Karpas-422 (cell line): ENCODE measurements at regions not wholly inside any gene's neighbourhood (a gene's known extent, or its start where the extent isn't known, plus 50 kb on each side); places are given as distances from the start of the nearest gene placed in this dataset.

Experiments used
- DNase-seq: peaks from one replicate; pipeline ENCODE4 v3.0.0-alpha.2; 2015
- H2AFZ ChIP-seq: fragments of 200-600 bp; sonication (generic); 2 replicates; pipeline ENCODE4 v1.6.1; 2014; ENCODE audit warnings: antibody characterized with exemption, low read length, mixed read lengths
- H3K27ac ChIP-seq: fragments of 200-600 bp; sonication (generic); 2 replicates; pipeline ENCODE4 v1.5.1; 2014; ENCODE audit warnings: mild to moderate bottlenecking, low read length, moderate library complexity
- H3K27me3 ChIP-seq: fragments of 200-600 bp; sonication (generic); 2 replicates; pipeline ENCODE4 v1.6.1; 2014; ENCODE audit warnings: low read length, mixed read lengths
- H3K36me3 ChIP-seq: fragments of 200-600 bp; sonication (generic); 2 replicates; pipeline ENCODE4 v1.6.1; 2014; ENCODE audit warnings: low read length, mixed read lengths; ENCODE audit not compliant: insufficient read depth
- H3K4me1 ChIP-seq: fragments of 200-600 bp; sonication (generic); 2 replicates; pipeline ENCODE4 v1.6.1; 2014; ENCODE audit warnings: mild to moderate bottlenecking, low read length, mixed read lengths
- H3K4me2 ChIP-seq: fragments of 200-600 bp; sonication (generic); 2 replicates; pipeline ENCODE4 v1.6.1; 2014; ENCODE audit warnings: low read length, low read depth, mild to moderate bottlenecking; ENCODE audit not compliant: poor library complexity, severe bottlenecking
- H3K4me3 ChIP-seq: fragments of 200-600 bp; sonication (generic); 2 replicates; pipeline ENCODE4 v1.5.1; 2014; ENCODE audit warnings: mild to moderate bottlenecking, antibody characterized with exemption, low read length, mixed read lengths
- H3K79me2 ChIP-seq: fragments of 200-600 bp; sonication (generic); 2 replicates; pipeline ENCODE4 v1.6.1; 2014; ENCODE audit warnings: mild to moderate bottlenecking, low read length, mixed read lengths
- H3K9ac ChIP-seq: fragments of 200-600 bp; sonication (generic); 2 replicates; pipeline ENCODE4 v1.6.0; 2014; ENCODE audit warnings: low read length
- H3K9me2 ChIP-seq: fragments of 200-600 bp; sonication (generic), shearing (Covaris generic); replicated peaks from 2 replicates; pipeline ENCODE4 v1.6.0; 2014; ENCODE audit warnings: mild to moderate bottlenecking, low read length, moderate library complexity; ENCODE audit not compliant: insufficient read depth
- H3K9me3 ChIP-seq: fragments of 300-700, 200-600 bp; sonication (generic); 2 replicates; pipeline ENCODE4 v1.6.1; 2014; ENCODE audit warnings: low read length, mixed read lengths
- H4K20me1 ChIP-seq: fragments of 200-600 bp; sonication (generic); 2 replicates; pipeline ENCODE4 v1.6.1; 2014; ENCODE audit warnings: mild to moderate bottlenecking, antibody characterized with exemption, low read length, low read depth; ENCODE audit not compliant: insufficient read depth

DNA sequence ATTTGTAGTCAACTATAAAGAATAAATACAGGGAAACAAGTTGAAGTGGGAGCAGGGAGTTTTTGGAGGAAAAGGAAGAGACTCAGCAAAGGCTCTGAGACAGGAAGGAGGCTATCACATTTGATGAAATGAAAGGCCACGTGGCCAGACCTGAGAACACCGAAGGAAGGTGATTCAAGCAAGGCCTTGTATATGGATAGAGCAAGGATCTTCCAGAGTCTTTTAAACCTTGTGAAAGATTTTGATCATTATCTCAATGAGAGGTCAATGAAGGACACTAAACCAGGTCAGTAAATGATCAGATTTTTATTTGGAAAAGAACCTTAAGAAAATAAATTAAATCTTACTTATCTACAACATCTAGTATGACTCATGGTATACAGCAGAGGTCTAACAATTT is 523.5 kb downstream of the SLC16A7 start:
- Histone ChIP-seq H4K20me1 (no peaks in the 10 kb centered on the region), H3K36me3 (no peaks in the 10 kb centered on the region), H3K9me3 (no peaks in the 10 kb centered on the region; the same call in 1 of the 2 replicates), H3K4me3 (no peak overlapping the region), H3K4me2 (no peak overlapping the region), H3K4me1 (no peaks in the 10 kb centered on the region), H2AFZ (no peak overlapping the region), H3K9ac (no peak overlapping the region), H3K9me2 (no peaks in the 10 kb centered on the region), H3K27me3 (no peaks in the 10 kb centered on the region), H3K79me2 (no peaks in the 10 kb centered on the region), H3K27ac (no peak overlapping the region)
- no peak for DNase-seq

GRCh38 chr12:60120199-60120598 is 524.4 kb downstream of the SLC16A7 start:
- Histone ChIP-seq H3K27me3 (no peaks in the 10 kb centered on the region), H3K9me3 (no peaks in the 10 kb centered on the region; the same call in 1 of the 2 replicates), H2AFZ (no peak overlapping the region), H4K20me1 (no peaks in the 10 kb centered on the region), H3K4me1 (no peaks in the 10 kb centered on the region), H3K4me3 (no peak overlapping the region), H3K79me2 (no peaks in the 10 kb centered on the region), H3K36me3 (no peaks in the 10 kb centered on the region), H3K9me2 (no peaks in the 10 kb centered on the region), H3K9ac (no peak overlapping the region), H3K27ac (no peak overlapping the region), H3K4me2 (no peak overlapping the region)
- no peak for DNase-seq

DNA sequence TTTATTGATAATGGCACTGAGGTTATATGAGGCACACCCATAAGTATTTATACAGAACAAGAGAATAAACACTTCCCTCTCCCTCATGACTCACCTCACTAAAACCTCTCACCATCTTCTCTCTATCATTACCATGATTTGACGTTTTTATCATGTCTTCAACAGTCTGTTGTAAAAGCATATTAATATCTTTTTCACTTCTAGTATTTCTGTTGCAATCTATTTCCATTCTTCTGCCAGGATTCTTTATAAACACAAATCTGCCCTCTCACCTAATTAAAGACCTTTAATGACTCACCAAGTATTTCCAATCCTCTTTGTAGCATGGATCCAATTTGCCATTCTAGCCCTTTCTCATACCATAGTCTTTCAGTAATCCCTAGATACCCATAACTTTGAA is 527.7 kb downstream of the SLC16A7 start:
- Histone ChIP-seq H4K20me1 (no peaks in the 10 kb centered on the region), H3K4me1 (peaks cover 12% of the 10 kb centered on the region), H3K9me3 (no peaks in the 10 kb centered on the region), H3K79me2 (no peaks in the 10 kb centered on the region), H3K27ac (no peak overlapping the region), H3K4me2 (no peak overlapping the region), H3K9ac (no peak overlapping the region), H3K9me2 (no peaks in the 10 kb centered on the region), H3K36me3 (no peaks in the 10 kb centered on the region), H2AFZ (no peak overlapping the region), H3K27me3 (no peaks in the 10 kb centered on the region), H3K4me3 (no peak overlapping the region)
- no peak for DNase-seq

- Histone ChIP-seq H3K9me2 (no peaks in the 10 kb centered on the region), H3K4me3 (no peak overlapping the region), H3K36me3 (no peaks in the 10 kb centered on the region), H3K27me3 (no peaks in the 10 kb centered on the region), H3K27ac (no peak overlapping the region), H3K4me2 (no peak overlapping the region), H3K9me3 (no peaks in the 10 kb centered on the region; the same call in 1 of the 2 replicates), H2AFZ (no peak overlapping the region), H3K79me2 (no peaks in the 10 kb centered on the region), H3K4me1 (no peaks in the 10 kb centered on the region), H4K20me1 (no peaks in the 10 kb centered on the region), H3K9ac (no peak overlapping the region)
- no peak for DNase-seq
Measured at GRCh38 chr12:60137513-60137912, 541.7 kb downstream of the SLC16A7 start.

DNA sequence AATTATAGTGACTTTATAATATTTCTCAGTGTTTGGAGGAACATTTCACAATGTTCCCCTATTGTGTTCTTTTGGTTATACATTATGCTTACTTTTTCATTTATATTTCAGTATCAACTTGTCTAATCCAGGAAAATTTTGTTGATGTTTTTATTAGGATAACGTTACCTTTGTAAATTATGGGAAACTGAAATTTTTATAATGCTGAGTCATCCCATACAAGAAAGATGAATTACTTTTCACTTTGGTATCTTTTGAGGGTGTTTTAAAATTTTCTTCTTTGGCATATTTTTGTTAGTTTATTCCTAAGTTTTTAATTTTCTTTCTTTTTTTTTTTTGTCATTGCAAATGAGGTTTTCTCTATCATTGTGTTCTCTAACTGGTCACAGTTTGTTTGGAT is 542.7 kb downstream of the SLC16A7 start:
- no peaks in the 10 kb centered on the region for H3K27me3 ChIP-seq
- H2AFZ ChIP-seq: no peak overlapping the region
- no peaks in the 10 kb centered on the region for H3K4me1 ChIP-seq
- no peaks in the 10 kb centered on the region for H4K20me1 ChIP-seq
- no peak overlapping the region for H3K27ac ChIP-seq
- no peak overlapping the region for H3K9ac ChIP-seq
- H3K4me3 ChIP-seq: no peak overlapping the region
- no peak overlapping the region for H3K4me2 ChIP-seq
- DNase-seq: no peak
- no peaks in the 10 kb centered on the region; the same call in 1 of the 2 replicates for H3K9me3 ChIP-seq
- H3K79me2 ChIP-seq: no peaks in the 10 kb centered on the region
- no peaks in the 10 kb centered on the region for H3K36me3 ChIP-seq
- no peaks in the 10 kb centered on the region for H3K9me2 ChIP-seq

- Histone ChIP-seq H2AFZ (no peak overlapping the region), H3K9me2 (no peaks in the 10 kb centered on the region), H3K79me2 (no peaks in the 10 kb centered on the region), H3K27me3 (no peaks in the 10 kb centered on the region), H3K4me1 (no peaks in the 10 kb centered on the region), H3K9me3 (no peaks in the 10 kb centered on the region), H4K20me1 (no peaks in the 10 kb centered on the region), H3K4me3 (no peak overlapping the region), H3K36me3 (no peaks in the 10 kb centered on the region), H3K4me2 (no peak overlapping the region), H3K27ac (no peak overlapping the region), H3K9ac (no peak overlapping the region)
- no peak for DNase-seq
Measured at GRCh38 chr12:60144395-60144794, 548.6 kb downstream of the SLC16A7 start.

GRCh38 chr12:60148109-60148508 is 552.3 kb downstream of the SLC16A7 start:
- Histone ChIP-seq H3K4me3 (no peak overlapping the region), H3K9me3 (no peaks in the 10 kb centered on the region), H2AFZ (no peak overlapping the region), H3K9me2 (no peaks in the 10 kb centered on the region), H3K36me3 (no peaks in the 10 kb centered on the region), H3K27ac (no peak overlapping the region), H3K79me2 (no peaks in the 10 kb centered on the region), H3K9ac (no peak overlapping the region), H3K4me1 (no peaks in the 10 kb centered on the region), H3K27me3 (no peaks in the 10 kb centered on the region), H3K4me2 (no peak overlapping the region), H4K20me1 (no peaks in the 10 kb centered on the region)
- no peak for DNase-seq

- DNase-seq: no peak
- no peaks in the 10 kb centered on the region for H3K36me3 ChIP-seq
- no peak overlapping the region for H3K4me2 ChIP-seq
- H3K9me2 ChIP-seq: no peaks in the 10 kb centered on the region
- no peaks in the 10 kb centered on the region for H3K4me1 ChIP-seq
- no peaks in the 10 kb centered on the region for H4K20me1 ChIP-seq
- no peaks in the 10 kb centered on the region for H3K27me3 ChIP-seq
- H3K9me3 ChIP-seq: no peaks in the 10 kb centered on the region
- H2AFZ ChIP-seq: no peak overlapping the region
- no peaks in the 10 kb centered on the region for H3K79me2 ChIP-seq
- H3K4me3 ChIP-seq: no peak overlapping the region
- H3K9ac ChIP-seq: no peak overlapping the region
- no peak overlapping the region for H3K27ac ChIP-seq
Measured at GRCh38 chr12:60148831-60149230, 553.0 kb downstream of the SLC16A7 start.

- Histone ChIP-seq H3K4me2 (no peak overlapping the region), H3K36me3 (no peaks in the 10 kb centered on the region), H3K79me2 (no peaks in the 10 kb centered on the region), H3K9me3 (no peaks in the 10 kb centered on the region), H2AFZ (no peak overlapping the region), H3K4me3 (no peak overlapping the region), H3K4me1 (no peaks in the 10 kb centered on the region), H3K9me2 (peaks cover 3% of the 10 kb centered on the region; the same call in 1 of the 2 replicates), H3K9ac (no peak overlapping the region), H3K27me3 (no peaks in the 10 kb centered on the region), H3K27ac (no peak overlapping the region), H4K20me1 (no peaks in the 10 kb centered on the region)
- DNase-seq: no peak
Measured at GRCh38 chr12:60152756-60153155, 556.9 kb downstream of the SLC16A7 start.
